ENCODE measurements at regions not wholly inside any gene's neighbourhood (a gene's known extent, or its start where the extent isn't known, plus 50 kb on each side); places are given as distances from the start of the nearest gene placed in this dataset.

DNA sequence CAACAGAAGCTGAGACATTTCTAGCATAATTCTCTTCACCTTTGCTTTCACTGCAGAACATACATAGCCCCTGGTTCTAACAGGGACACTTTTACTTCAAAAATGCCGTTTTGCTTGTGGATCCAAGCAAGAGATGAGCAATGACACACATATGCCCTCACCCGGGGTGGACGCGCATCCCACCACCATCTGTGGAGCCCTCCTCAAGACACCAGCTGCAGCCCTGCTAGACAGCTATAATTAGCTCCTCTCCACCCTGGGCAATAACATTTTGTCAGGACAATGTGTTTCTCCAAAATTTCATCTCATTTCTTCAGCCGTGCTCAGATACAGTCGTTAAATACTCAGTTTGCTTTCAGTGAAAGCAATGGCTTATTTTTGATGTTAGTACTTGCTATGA lies 368.7 kb upstream of the RAB6C start:
- TF ChIP-seq, protein P1, sequence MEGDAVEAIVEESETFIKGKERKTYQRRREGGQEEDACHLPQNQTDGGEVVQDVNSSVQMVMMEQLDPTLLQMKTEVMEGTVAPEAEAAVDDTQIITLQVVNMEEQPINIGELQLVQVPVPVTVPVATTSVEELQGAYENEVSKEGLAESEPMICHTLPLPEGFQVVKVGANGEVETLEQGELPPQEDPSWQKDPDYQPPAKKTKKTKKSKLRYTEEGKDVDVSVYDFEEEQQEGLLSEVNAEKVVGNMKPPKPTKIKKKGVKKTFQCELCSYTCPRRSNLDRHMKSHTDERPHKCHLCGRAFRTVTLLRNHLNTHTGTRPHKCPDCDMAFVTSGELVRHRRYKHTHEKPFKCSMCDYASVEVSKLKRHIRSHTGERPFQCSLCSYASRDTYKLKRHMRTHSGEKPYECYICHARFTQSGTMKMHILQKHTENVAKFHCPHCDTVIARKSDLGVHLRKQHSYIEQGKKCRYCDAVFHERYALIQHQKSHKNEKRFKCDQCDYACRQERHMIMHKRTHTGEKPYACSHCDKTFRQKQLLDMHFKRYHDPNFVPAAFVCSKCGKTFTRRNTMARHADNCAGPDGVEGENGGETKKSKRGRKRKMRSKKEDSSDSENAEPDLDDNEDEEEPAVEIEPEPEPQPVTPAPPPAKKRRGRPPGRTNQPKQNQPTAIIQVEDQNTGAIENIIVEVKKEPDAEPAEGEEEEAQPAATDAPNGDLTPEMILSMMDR (conservative IDR thresholded peaks at IDR 0.05; ENCODE audit: low read depth, low read length) = no peak
- no peak overlapping the region for H3K4me3 ChIP-seq (ENCODE audit: low read depth, low read length)
- DNase-seq (ENCODE audit: low read depth) = no peak

DNA sequence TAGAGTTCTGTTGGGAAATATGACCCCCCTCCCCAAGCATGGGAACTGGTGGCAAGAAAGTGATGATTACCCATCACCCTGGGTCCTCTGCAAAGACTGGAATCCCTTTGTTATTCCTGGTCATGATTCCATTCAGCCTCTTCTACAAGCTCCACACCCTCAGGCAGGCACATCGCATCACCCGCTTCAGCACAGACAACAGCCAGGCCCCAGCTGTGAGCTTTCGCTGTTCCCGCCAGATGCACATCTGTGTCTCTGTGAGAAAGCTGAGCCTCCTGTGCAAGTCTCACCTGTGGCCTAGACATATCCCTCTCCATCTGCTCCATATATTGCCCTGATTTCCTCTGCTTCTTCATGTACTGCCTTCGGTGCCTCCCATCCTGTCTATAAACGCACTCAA lies 368.0 kb upstream of the RAB6C start:
- no peak for DNase-seq (ENCODE audit: low read depth)
- no peak overlapping the region for H3K4me3 ChIP-seq (ENCODE audit: low read depth, low read length)
- TF ChIP-seq, protein P1 (conservative IDR thresholded peaks at IDR 0.05; ENCODE audit: low read depth, low read length) = no peak

DNA sequence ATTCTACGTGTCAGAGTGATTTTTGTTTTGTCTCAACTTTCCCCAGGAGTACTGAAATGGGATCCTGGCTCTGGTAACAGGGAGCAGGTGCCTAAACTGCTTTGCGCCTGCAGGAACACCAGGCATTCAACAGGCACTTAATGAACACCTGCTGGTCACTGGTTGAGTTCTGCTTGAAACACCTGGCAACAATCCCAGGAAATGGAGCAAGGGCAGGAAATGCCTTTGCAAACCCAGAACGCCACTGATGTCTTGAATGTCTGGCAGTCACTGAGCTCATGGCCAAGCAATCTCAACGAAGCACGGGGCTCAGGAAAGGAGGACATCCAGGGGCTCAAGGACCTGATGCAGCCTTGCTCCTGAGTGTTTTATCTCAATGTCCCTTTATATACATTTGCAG lies 360.0 kb upstream of the RAB6C start:
- DNase-seq (ENCODE audit: low read depth) = peak; percentile 1
- H3K4me3 ChIP-seq (ENCODE audit: low read depth, low read length) = no peak overlapping the region
- TF ChIP-seq, protein P1 (conservative IDR thresholded peaks at IDR 0.05; ENCODE audit: low read depth, low read length) = no peak

DNA sequence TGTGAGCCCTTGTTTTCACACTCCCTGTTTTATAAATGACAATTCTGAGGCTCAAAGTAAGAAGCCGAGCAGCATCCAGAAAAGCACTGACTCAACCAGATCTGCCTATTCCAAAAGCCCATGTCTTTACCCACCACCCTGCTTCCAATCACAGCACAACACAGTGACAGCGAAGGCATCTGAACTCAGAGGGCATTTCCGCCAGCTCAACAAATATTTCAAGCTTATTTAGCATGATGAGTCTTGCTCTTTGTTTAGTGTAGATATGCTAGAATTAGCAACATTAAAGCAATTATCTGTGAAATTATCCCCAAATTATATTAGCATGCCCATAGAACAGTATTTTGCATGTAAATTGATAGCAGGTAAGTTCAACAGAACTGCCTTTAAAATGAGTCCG lies 359.1 kb upstream of the RAB6C start:
- DNase-seq (ENCODE audit: low read depth) = no peak
- no peak overlapping the region for H3K4me3 ChIP-seq (ENCODE audit: low read depth, low read length)
- TF ChIP-seq, protein P1 (conservative IDR thresholded peaks at IDR 0.05; ENCODE audit: low read depth, low read length) = no peak

DNA sequence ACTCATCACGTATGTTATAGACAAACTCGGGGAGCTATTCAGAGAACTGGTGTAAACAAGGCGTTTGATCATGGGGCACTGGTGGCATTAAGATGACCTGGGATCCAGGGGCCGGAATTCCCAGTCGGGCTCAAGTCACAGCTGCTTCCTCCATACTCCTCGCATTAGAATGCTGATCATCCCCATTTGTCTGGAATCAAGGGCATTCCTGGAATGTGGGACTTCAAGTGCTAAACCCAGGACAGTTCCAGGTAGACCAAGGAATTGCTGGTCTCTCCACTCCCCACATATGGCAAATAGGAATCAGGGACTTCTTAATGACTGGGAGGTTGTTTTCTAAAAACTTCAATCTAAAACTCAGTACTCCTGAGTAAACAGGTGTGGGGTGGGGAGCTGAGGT lies 355.7 kb upstream of the RAB6C start:
- H3K4me3 ChIP-seq (ENCODE audit: low read depth, low read length) = no peak overlapping the region
- TF ChIP-seq, protein P1 (conservative IDR thresholded peaks at IDR 0.05; ENCODE audit: low read depth, low read length) = no peak
- DNase-seq (ENCODE audit: low read depth) = no peak

DNA sequence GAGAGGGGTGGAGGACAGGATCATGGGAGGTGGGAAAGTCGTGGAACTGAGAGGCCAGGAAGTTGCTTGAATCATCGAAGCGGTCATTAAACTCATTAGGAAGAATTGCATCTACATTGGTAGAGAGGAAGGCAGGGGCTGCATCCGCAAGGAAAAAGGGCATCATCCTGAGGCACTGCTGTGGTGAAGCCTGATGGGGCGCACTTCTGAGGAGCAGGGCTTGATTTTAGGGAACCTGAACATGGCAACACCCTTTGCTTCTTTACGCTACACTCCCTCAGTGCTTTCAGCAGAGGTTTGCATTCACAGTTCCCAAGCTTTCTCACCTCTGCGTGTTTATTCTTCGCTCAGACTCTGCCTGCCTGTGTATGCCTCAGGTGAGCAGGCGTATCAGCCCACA lies 352.0 kb upstream of the RAB6C start:
- DNase-seq (ENCODE audit: low read depth) = no peak
- H3K4me3 ChIP-seq (ENCODE audit: low read depth, low read length) = no peak overlapping the region
- TF ChIP-seq, protein P1 (conservative IDR thresholded peaks at IDR 0.05; ENCODE audit: low read depth, low read length) = no peak

DNA sequence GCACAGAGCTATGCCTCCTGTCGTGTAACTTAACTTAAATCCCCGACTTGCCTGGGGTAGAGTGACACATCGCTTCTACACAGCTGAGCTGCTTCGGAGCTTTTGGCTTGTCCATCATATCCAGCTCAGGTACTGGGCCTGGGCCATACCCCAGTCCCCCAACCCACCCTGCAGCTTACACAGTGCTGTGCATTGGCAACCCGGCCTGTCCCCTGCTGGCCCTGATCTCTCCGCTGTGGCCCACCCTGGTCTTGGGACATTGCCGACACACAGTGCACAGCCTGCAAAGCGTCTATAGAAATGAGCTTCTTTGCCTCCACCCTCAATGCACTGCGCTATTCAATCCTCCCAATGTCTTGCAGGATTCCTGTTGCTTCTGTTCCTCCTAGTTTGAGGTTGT lies 342.8 kb upstream of the RAB6C start:
- no peak for DNase-seq (ENCODE audit: low read depth)
- no peak overlapping the region for H3K4me3 ChIP-seq (ENCODE audit: low read depth, low read length)
- TF ChIP-seq, protein P1 (conservative IDR thresholded peaks at IDR 0.05; ENCODE audit: low read depth, low read length) = no peak

All from choroid plexus epithelial cell (primary cell).